H9 (cell line): ENCODE measurements at regions not wholly inside any gene's neighbourhood (a gene's known extent, or its start where the extent isn't known, plus 50 kb on each side); places are given as distances from the start of the nearest gene placed in this dataset.

Experiments
- DNase-seq: peaks from one replicate; pipeline ENCODE4 v3.0.0-alpha.2; 2017
- H2AFZ ChIP-seq: one replicate; pipeline ENCODE4 v1.6.1; 2013; ENCODE audit warnings: mild to moderate bottlenecking, low read length, control low read depth, moderate library complexity
- H2AK5ac ChIP-seq: 2 replicates; pipeline ENCODE4 v1.6.1; 2013; ENCODE audit warnings: low read length, control low read depth, mixed read lengths; ENCODE audit not compliant: insufficient read length
- H2BK120ac ChIP-seq: one replicate; pipeline ENCODE4 v1.6.1; 2013; ENCODE audit warnings: low read depth, mild to moderate bottlenecking, low read length, control low read depth, inconsistent platforms; ENCODE audit not compliant: poor library complexity, severe bottlenecking
- H2BK12ac ChIP-seq: 2 replicates; pipeline ENCODE4 v1.6.1; 2013; ENCODE audit warnings: low read length, control low read depth, mixed read lengths, low read depth; ENCODE audit not compliant: insufficient read length
- H2BK15ac ChIP-seq: 2 replicates; pipeline ENCODE4 v1.6.1; 2013; ENCODE audit warnings: low read depth, low read length, control low read depth
- H2BK20ac ChIP-seq: one replicate; pipeline ENCODE4 v1.6.1; 2013; ENCODE audit warnings: low read depth, mild to moderate bottlenecking, low read length, control low read depth, inconsistent platforms; ENCODE audit not compliant: poor library complexity, severe bottlenecking
- H2BK5ac ChIP-seq: 2 replicates; pipeline ENCODE4 v1.6.1; 2013; ENCODE audit warnings: low read length, control low read depth, mixed read lengths; ENCODE audit not compliant: insufficient read length
- H3K14ac ChIP-seq: 2 replicates; pipeline ENCODE4 v1.6.1; 2013; ENCODE audit warnings: low read length, control low read depth; ENCODE audit not compliant: insufficient read depth
- H3K18ac ChIP-seq: 2 replicates; pipeline ENCODE4 v1.6.1; 2013; ENCODE audit warnings: low read depth, mild to moderate bottlenecking, mixed read lengths, low read length, control low read depth; ENCODE audit not compliant: insufficient read length
- H3K23ac ChIP-seq: 2 replicates; pipeline ENCODE4 v1.6.1; 2013; ENCODE audit warnings: low read length, control low read depth, mixed read lengths, low read depth; ENCODE audit not compliant: insufficient read length
- H3K23me2 ChIP-seq: 2 replicates; pipeline ENCODE4 v1.6.1; 2013; ENCODE audit warnings: low read depth, mild to moderate bottlenecking, mixed read lengths, low read length, control low read depth; ENCODE audit not compliant: insufficient read length, poor library complexity, severe bottlenecking
- H3K27ac ChIP-seq: 2 replicates; pipeline ENCODE4 v1.5.1; 2013; ENCODE audit warnings: low read length, control low read depth, mixed read lengths, low read depth; ENCODE audit not compliant: insufficient read length
- H3K27me3 ChIP-seq: 2 replicates; pipeline ENCODE4 v1.6.1; 2013; ENCODE audit warnings: low read length, control low read depth, inconsistent platforms; ENCODE audit not compliant: insufficient read depth
- H3K4ac ChIP-seq: 2 replicates; pipeline ENCODE4 v1.6.1; 2013; ENCODE audit warnings: low read depth, mild to moderate bottlenecking, control low read depth, inconsistent platforms, low read length, moderate library complexity
- H3K4me1 ChIP-seq: 2 replicates; pipeline ENCODE4 v1.6.1; 2013; ENCODE audit warnings: low read length, control low read depth, inconsistent platforms; ENCODE audit not compliant: insufficient read depth
- H3K4me2 ChIP-seq: 2 replicates; pipeline ENCODE4 v1.6.1; 2013; ENCODE audit warnings: low read length, control low read depth, mixed read lengths; ENCODE audit not compliant: insufficient read length, insufficient read depth
- H3K56ac ChIP-seq: 2 replicates; pipeline ENCODE4 v1.6.1; 2013; ENCODE audit warnings: low read depth, mild to moderate bottlenecking, mixed read lengths, low read length, control low read depth; ENCODE audit not compliant: insufficient read length
- H3K79me1 ChIP-seq: 2 replicates; pipeline ENCODE4 v1.6.1; 2013; ENCODE audit warnings: low read depth, mild to moderate bottlenecking, moderate library complexity, low read length, control low read depth, inconsistent platforms; ENCODE audit not compliant: insufficient read depth, poor library complexity, severe bottlenecking
- H3K79me2 ChIP-seq: 2 replicates; pipeline ENCODE4 v1.6.1; 2013; ENCODE audit warnings: low read length, control low read depth, inconsistent platforms; ENCODE audit not compliant: insufficient read depth
- H3K9ac ChIP-seq: 2 replicates; pipeline ENCODE4 v1.6.1; 2013; ENCODE audit warnings: low read length, control low read depth, mixed read lengths; ENCODE audit not compliant: insufficient read length; ENCODE audit errors: extremely low read depth
- H3K9me3 ChIP-seq: one replicate; pipeline ENCODE4 v1.6.1; 2013; ENCODE audit warnings: low read depth, low read length, inconsistent platforms; ENCODE audit not compliant: control insufficient read depth
- H3T11ph ChIP-seq: one replicate; pipeline ENCODE4 v1.6.1; 2013; ENCODE audit warnings: mild to moderate bottlenecking, low read length, control low read depth, inconsistent platforms
- H4K20me1 ChIP-seq: one replicate; pipeline ENCODE4 v1.6.1; 2013; ENCODE audit not compliant: control insufficient read depth, insufficient read length, insufficient read depth
- H4K5ac ChIP-seq: 2 replicates; pipeline ENCODE4 v1.6.1; 2013; ENCODE audit warnings: low read depth, mild to moderate bottlenecking, mixed read lengths, low read length, control low read depth; ENCODE audit not compliant: insufficient read length
- H4K8ac ChIP-seq: replicated peaks from 2 replicates; pipeline ENCODE4 v1.6.1; 2013; ENCODE audit warnings: low read length, control low read depth, mixed read lengths, low read depth; ENCODE audit not compliant: insufficient read length
- H4K91ac ChIP-seq: 2 replicates; pipeline ENCODE4 v1.6.1; 2013; ENCODE audit warnings: low read depth, mild to moderate bottlenecking, moderate library complexity, mixed read lengths, low read length, control low read depth; ENCODE audit not compliant: insufficient read length
- H3K27ac Mint-ChIP-seq, 3 experiments: 2 replicates in 2 of 3; 3 replicates in 1 of 3; pipeline ENCODE4 v1.8.0; 2020 to 2021; ENCODE audit warnings: mixed read lengths in 3 of 3, mild to moderate bottlenecking in 1 of 3, moderate library complexity in 1 of 3
- H3K27me3 Mint-ChIP-seq: 2 replicates; pipeline ENCODE4 v1.8.0; 2021; ENCODE audit warnings: low read depth, mild to moderate bottlenecking, moderate library complexity, mixed read lengths
- H3K36me3 Mint-ChIP-seq, 3 experiments: 2 replicates in 2 of 3; 3 replicates in 1 of 3; pipeline ENCODE4 v1.8.0; 2020 to 2021; ENCODE audit warnings: low read depth in 3 of 3, mixed read lengths in 3 of 3; ENCODE audit not compliant: insufficient read depth in 1 of 3
- H3K4me1 Mint-ChIP-seq, 2 experiments: 2 replicates each; pipeline ENCODE4 v1.8.0; 2020; ENCODE audit warnings: mixed read lengths in 2 of 2
- H3K4me3 Mint-ChIP-seq, 2 experiments: 2 replicates in 1 of 2; 3 replicates in 1 of 2; pipeline ENCODE4 v1.8.0; 2020 to 2021; ENCODE audit warnings: mild to moderate bottlenecking in 2 of 2, mixed read lengths in 2 of 2, moderate library complexity in 1 of 2
- H3K9me3 Mint-ChIP-seq, 2 experiments: 2 replicates in 1 of 2; 3 replicates in 1 of 2; pipeline ENCODE4 v1.8.0; 2020; ENCODE audit warnings: mild to moderate bottlenecking in 2 of 2, mixed read lengths in 2 of 2, moderate library complexity in 1 of 2
- WGBS: extraction: QIAGEN DNeasy Blood & Tissue Kit; methylation state at CpG from one replicate; pipeline ENCODE4 v1.1.7; 2013; ENCODE audit warnings: missing lambda C conversion rate, low lambda C conversion rate, mixed read lengths; ENCODE audit not compliant: insufficient read length; ENCODE audit errors: extremely low coverage; 5-methylcytosine and 5-hydroxymethylcytosine counted together
- TF ChIP-seq, protein P1 (sequence below): fragments of 200-600 bp; sonication (generic); conservative IDR thresholded peaks from 3 replicates; pipeline ENCODE4 v1.8.0; 2021; ENCODE audit warnings: antibody characterized with exemption, mild to moderate bottlenecking

DNA sequence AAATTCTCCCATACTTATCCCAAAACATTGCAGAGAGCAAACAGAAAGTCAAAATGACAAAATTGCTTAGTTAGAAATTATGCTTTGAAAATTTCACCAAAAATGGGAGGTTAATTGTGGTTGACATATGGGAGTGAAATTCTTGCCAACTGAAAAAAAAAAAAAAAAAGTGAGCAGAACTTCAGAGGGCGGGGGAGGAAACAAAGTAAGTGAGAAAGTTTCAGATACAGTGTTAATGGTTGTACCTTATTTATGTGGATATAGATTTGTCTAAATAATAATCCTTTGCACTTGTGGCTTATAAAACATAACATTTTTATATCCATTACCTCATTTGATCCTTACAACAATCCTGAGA lies 91.5 kb upstream of the RAP2B start:
- no peak for DNase-seq
- no peak overlapping the region for H4K5ac ChIP-seq
- H3K14ac ChIP-seq = no peak overlapping the region
- H4K8ac ChIP-seq = no peak overlapping the region
- H2BK15ac ChIP-seq = no peak overlapping the region
- H3K18ac ChIP-seq = no peak overlapping the region
- H3K4ac ChIP-seq = no peak overlapping the region
- Mint-ChIP-seq H3K9me3 (no peaks in the 10 kb centered on the region), H3K4me1 (0 out of 4 replicates have a peak, but pooled peaks cover 0 to 4% of the 10 kb centered on the region in 2 experiments), H3K4me3 (no peak overlapping the region), H3K36me3 (no peaks in the 10 kb centered on the region), H3K27me3 (no peaks in the 10 kb centered on the region), H3K27ac (no peak overlapping the region)
- H2AFZ ChIP-seq = no peak overlapping the region
- H3K23ac ChIP-seq = no peak overlapping the region
- H2BK20ac ChIP-seq = no peak overlapping the region
- no peaks in the 10 kb centered on the region for H4K20me1 ChIP-seq
- H3T11ph ChIP-seq = no peak overlapping the region
- TF ChIP-seq, protein P1, sequence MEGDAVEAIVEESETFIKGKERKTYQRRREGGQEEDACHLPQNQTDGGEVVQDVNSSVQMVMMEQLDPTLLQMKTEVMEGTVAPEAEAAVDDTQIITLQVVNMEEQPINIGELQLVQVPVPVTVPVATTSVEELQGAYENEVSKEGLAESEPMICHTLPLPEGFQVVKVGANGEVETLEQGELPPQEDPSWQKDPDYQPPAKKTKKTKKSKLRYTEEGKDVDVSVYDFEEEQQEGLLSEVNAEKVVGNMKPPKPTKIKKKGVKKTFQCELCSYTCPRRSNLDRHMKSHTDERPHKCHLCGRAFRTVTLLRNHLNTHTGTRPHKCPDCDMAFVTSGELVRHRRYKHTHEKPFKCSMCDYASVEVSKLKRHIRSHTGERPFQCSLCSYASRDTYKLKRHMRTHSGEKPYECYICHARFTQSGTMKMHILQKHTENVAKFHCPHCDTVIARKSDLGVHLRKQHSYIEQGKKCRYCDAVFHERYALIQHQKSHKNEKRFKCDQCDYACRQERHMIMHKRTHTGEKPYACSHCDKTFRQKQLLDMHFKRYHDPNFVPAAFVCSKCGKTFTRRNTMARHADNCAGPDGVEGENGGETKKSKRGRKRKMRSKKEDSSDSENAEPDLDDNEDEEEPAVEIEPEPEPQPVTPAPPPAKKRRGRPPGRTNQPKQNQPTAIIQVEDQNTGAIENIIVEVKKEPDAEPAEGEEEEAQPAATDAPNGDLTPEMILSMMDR = no peak
- no peak overlapping the region for H3K56ac ChIP-seq
- H3K4me1 ChIP-seq = no peaks in the 10 kb centered on the region
- WGBS = no CpG with 5 or more reads among the region's 1 CpG
- no peaks in the 10 kb centered on the region for H3K27me3 ChIP-seq
- no peak overlapping the region for H2BK5ac ChIP-seq
- H3K9me3 ChIP-seq = no peaks in the 10 kb centered on the region
- H3K79me2 ChIP-seq = no peaks in the 10 kb centered on the region
- H2BK120ac ChIP-seq = no peak overlapping the region
- no peak overlapping the region for H2BK12ac ChIP-seq
- H3K79me1 ChIP-seq = no peaks in the 10 kb centered on the region
- H3K23me2 ChIP-seq = no peaks in the 10 kb centered on the region
- H2AK5ac ChIP-seq = no peak overlapping the region
- H3K4me2 ChIP-seq = no peak overlapping the region
- no peak overlapping the region for H3K9ac ChIP-seq
- no peak overlapping the region for H4K91ac ChIP-seq
- H3K27ac ChIP-seq = no peak overlapping the region
